ENCODE measurements at regions not wholly inside any gene's neighbourhood (a gene's known extent, or its start where the extent isn't known, plus 50 kb on each side); places are given as distances from the start of the nearest gene placed in this dataset.

DNA sequence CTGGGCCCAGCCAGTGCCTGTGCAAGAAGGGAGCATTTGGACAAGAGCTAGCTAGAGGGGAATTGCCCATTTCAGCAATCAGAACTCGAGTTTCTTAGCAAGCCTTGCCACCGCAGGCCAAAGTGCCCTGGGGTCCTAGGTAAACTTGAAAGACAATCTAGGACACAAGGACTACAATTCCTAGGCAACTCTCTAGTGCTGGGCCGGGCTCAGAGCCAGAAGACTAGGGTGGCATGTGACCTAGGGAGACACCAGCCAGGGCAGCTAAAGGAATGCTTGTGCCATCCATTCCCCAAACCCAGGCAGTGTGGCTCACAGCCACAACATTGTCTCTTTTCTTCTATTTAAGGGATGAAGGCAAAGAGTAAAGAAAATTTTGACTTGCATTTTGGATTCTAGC is 205.0 kb downstream of the BMP4 start:
- WGBS, result 88% methylated on average over 3 of the region's 3 CpGs
- intact Hi-C loops (cut with DNase I), result no loop called here
- Histone ChIP-seq H3K4me3 (no peak overlapping the region), H3K9me3 (no peaks in the 10 kb centered on the region), H3K36me3 (no peaks in the 10 kb centered on the region), H3K4me1 (replicated peaks) (no peaks in the 10 kb centered on the region), H3K27me3 (replicated peaks; ENCODE audit: insufficient read depth) (no peaks in the 10 kb centered on the region), H3K27ac (no peak overlapping the region)
- TF ChIP-seq CTCF (IDR thresholded peaks at IDR 0.05), result no peak
- no peak for TF ChIP-seq POLR2AphosphoS5 (IDR thresholded peaks at IDR 0.05)
- no peak for TF ChIP-seq POLR2A (IDR thresholded peaks at IDR 0.05)
- DNase-seq (ENCODE audit: low spot score), result no peak

- no peaks in the 10 kb centered on the region for H3K27me3 ChIP-seq (replicated peaks; ENCODE audit: insufficient read depth)
- H3K36me3 ChIP-seq, result no peaks in the 10 kb centered on the region
- intact Hi-C loops (cut with DNase I), result no loop called here
- no peak for DNase-seq (ENCODE audit: low spot score)
- no peak for TF ChIP-seq CTCF (IDR thresholded peaks at IDR 0.05)
- TF ChIP-seq POLR2A (IDR thresholded peaks at IDR 0.05), result no peak
- no peak for TF ChIP-seq POLR2AphosphoS5 (IDR thresholded peaks at IDR 0.05)
- H3K27ac ChIP-seq, result no peak overlapping the region
- 71% methylated on average over 1 of the region's 1 CpG for WGBS
- no peaks in the 10 kb centered on the region for H3K4me1 ChIP-seq (replicated peaks)
- no peak overlapping the region for H3K4me3 ChIP-seq
- no peaks in the 10 kb centered on the region for H3K9me3 ChIP-seq
These were observed 207.9 kb downstream of the BMP4 start for GRCh38 chr14:53748691-53749090.

GRCh38 chr14:53744857-53745256 is 211.8 kb downstream of the BMP4 start:
- intact Hi-C loops (cut with DNase I), result no loop called here
- DNase-seq (ENCODE audit: low spot score), result no peak
- Histone ChIP-seq H3K27me3 (replicated peaks; ENCODE audit: insufficient read depth) (no peaks in the 10 kb centered on the region), H3K4me1 (replicated peaks) (no peaks in the 10 kb centered on the region), H3K9me3 (no peaks in the 10 kb centered on the region), H3K27ac (no peak overlapping the region), H3K4me3 (no peak overlapping the region), H3K36me3 (no peaks in the 10 kb centered on the region)
- WGBS, result 78% methylated on average over 1 of the region's 1 CpG
- no peak for TF ChIP-seq CTCF (IDR thresholded peaks at IDR 0.05)
- no peak for TF ChIP-seq POLR2A (IDR thresholded peaks at IDR 0.05)
- no peak for TF ChIP-seq POLR2AphosphoS5 (IDR thresholded peaks at IDR 0.05)

DNA sequence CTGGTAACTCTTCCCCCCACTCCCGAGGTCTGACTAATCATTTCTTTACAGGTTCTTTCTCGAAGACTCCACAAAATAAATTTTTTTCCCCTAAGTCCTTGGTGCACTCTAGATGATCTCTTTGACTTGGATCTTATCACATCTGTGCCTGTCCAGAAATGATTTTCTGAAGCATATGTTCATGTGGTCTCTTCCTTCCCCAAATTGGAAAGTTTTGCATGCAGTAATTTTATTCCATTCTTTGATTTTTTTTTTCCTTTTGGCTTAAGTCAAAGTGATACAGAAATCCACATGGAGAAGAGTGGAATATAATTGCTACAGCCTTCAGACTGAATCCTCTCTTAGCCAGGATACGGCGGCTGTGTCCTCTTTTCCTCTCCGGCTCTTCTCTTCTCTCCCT is 213.3 kb downstream of the BMP4 start:
- no peaks in the 10 kb centered on the region for H3K4me1 ChIP-seq (replicated peaks)
- intact Hi-C loops (cut with DNase I), result no loop called here
- DNase-seq (ENCODE audit: low spot score), result no peak
- no peak for TF ChIP-seq POLR2AphosphoS5 (IDR thresholded peaks at IDR 0.05)
- TF ChIP-seq POLR2A (IDR thresholded peaks at IDR 0.05), result no peak
- TF ChIP-seq CTCF (IDR thresholded peaks at IDR 0.05), result no peak
- H3K27me3 ChIP-seq (replicated peaks; ENCODE audit: insufficient read depth), result no peaks in the 10 kb centered on the region
- no peaks in the 10 kb centered on the region for H3K9me3 ChIP-seq
- H3K4me3 ChIP-seq, result no peak overlapping the region
- WGBS, result 85% methylated on average over 5 of the region's 5 CpGs
- H3K36me3 ChIP-seq, result no peaks in the 10 kb centered on the region
- H3K27ac ChIP-seq, result no peak overlapping the region

DNA sequence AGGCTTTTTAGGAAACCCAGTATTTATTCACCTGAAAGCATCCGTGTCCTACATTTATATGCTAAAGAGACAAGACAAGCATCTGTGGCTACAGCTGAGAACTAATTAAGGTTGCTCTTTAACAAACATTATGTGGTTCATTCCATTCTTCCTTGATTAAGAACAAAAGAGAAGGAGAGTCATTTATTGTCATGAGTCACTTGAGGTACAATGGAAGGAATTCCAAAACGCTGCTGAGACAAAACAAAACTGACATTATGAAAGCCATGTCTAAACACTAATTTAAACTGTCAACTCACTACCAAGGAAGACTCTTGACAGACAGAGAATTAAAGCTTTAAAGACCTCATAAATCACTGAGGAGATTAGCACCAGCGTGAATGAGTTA is 214.4 kb downstream of the BMP4 start:
- H3K27ac ChIP-seq, result no peak overlapping the region
- 36% methylated on average over 3 of the region's 3 CpGs for WGBS
- no peaks in the 10 kb centered on the region for H3K36me3 ChIP-seq
- H3K9me3 ChIP-seq, result no peaks in the 10 kb centered on the region
- TF ChIP-seq POLR2A (IDR thresholded peaks at IDR 0.05) (no peak), CTCF (IDR thresholded peaks at IDR 0.05) (no peak), POLR2AphosphoS5 (IDR thresholded peaks at IDR 0.05) (no peak)
- H3K4me3 ChIP-seq, result no peak overlapping the region
- no peaks in the 10 kb centered on the region for H3K27me3 ChIP-seq (replicated peaks; ENCODE audit: insufficient read depth)
- DNase-seq (ENCODE audit: low spot score), result no peak
- intact Hi-C loops (cut with DNase I), result no loop called here
- H3K4me1 ChIP-seq (replicated peaks), result no peaks in the 10 kb centered on the region
